CD4-positive, alpha-beta T cell treated with Interleukin-2 at 100 ng/mL for 4 hours (primary cell): ENCODE measurements at regions not wholly inside any gene's neighbourhood (a gene's known extent, or its start where the extent isn't known, plus 50 kb on each side); places are given as distances from the start of the nearest gene placed in this dataset.
"Not testable (repeated sequence)": the region's sequence is repeated elsewhere in the genome, so short reads cannot be mapped to it uniquely, and the experiment has no call there.

ENCODE experiments used
- DNase-seq: peaks from one replicate; pipeline ENCODE4 v3.0.0-alpha.2; 2020; ENCODE audit warnings: low spot score

DNA sequence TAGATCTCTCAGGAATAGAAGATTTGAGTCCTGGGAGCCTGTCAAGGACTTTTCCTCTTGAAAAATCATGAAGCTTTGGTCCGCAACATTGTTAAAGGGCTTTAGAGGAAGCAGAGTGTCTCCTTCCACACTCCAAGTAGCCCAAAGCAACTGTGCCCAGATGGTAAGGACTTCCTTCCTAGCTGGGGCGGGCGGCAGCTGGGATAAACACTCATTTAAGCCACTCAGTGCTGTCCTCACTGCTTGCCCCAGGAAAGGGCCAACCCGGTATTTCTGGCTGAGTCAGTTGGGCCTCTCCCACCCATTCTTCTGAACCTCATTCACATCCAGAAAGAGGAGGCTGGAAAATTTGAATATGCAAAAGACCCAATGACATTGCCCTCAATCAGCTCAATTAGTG lies 144.3 kb downstream of the CHIC2 start:
- no peak for DNase-seq

DNA sequence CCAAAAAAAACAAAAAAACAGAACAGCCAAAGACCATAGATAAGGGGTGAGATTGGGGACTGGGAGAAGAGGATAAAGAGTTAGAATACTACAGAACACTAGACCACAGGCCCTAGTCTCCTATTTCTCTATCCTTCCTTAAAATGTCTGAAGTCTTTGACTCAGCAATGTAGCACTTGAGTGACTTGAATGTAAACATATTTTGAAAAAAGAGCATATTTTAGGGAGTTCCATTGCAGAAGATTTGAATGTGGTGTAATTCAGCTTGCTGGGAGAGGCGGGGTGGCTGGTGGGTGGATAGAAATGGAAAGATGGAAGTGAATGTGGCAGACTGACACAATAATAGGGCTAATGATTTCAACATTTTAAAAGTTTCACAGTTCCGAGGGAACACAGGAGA lies 144.9 kb downstream of the CHIC2 start:
- no peak for DNase-seq

DNA sequence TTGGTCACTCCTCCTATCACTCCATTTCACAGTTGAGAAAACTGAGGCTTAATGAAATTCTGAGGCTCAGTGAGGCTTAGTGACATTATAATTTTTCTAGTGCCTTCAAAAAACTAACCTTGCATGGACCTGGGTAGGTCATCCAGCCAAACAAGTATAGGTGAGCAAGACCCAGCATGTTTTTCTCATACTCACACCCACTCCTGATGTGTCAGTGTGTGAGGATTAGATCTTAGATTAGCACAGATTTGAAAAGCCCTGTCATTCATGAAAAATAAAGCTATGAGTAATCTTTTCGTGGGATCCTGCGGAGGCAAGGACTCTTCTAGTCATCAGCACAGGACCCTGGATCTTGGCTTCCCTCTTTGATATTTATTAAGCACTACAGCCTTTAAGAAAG lies 146.7 kb downstream of the CHIC2 start:
- DNase-seq: no peak

- DNase-seq: no peak
These were observed 147.9 kb downstream of the CHIC2 start for GRCh38 chr4:53916431-53916889.

GRCh38 chr4:53914313-53915016 lies 149.9 kb downstream of the CHIC2 start:
- no peak for DNase-seq

DNA sequence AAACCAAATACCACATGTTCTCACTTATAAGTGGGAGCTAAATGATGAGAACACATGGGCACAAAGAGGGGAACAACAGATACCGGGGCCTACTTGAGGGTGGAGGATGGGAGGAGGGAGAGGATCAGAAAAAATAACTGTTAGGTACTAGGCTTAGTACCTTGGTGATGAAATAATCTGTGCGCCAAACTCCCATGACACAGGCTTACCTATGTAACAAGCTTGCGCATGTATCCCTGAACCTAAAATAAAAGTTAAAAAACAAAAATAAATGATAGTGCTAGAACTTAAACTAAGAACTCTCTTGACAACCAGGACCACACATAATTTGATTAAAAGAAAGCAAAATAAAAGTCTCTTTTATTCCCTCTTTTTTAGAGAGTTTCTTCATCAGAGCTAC lies 150.6 kb downstream of the CHIC2 start:
- DNase-seq: no peak

DNA sequence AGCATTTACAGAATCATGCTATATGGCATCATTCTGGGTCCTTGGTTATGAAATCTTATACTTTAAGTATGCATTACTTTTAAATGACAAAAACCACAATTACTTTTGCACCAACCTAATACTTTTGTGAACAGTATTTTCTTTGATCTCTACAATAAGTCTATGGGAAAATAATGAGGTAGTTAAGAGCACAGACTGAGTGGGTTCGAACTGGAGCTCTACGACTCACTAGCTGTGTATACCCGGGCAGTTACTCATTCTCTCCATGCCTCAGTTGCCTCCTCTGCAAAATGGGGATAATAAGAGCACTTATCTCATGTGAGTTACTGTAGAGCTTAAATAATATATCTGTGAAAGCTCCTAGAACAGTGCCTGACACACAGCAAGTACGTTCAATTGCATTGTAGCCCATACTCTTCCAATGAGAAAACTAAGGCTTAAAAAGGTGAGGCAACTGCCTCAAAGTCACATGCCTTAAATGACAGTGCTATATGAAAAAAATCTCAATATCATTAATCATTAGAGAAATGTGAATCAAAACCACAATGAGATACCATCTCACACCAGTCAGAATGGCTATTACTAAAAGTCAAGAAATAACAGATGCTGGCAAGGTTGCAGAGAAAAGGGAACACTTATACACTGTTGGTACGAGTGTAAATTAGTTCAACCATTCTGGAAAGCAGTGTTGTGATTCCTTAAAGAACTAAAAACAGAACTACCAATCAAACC lies 151.5 kb downstream of the CHIC2 start:
- no peak for DNase-seq

DNA sequence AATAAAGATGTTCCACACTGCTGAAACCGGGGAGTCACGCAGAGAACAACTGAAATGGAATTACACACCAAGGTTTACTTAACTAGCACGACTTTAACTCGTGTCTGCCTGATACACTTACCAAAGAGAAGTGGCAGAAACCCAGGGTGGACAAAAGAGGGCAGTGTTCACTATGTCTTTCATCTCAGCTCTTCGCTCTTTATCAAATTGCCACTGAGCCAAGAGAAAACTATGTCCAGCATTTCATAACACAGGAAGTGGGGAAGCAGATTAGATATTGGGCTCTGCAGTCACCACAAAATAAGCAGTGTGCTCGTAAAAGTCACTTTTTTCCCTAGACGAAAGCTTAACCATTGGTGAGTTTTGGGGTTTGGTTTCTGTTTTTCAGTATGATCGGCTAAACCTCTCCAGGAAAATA lies 155.7 kb downstream of the CHIC2 start:
- DNase-seq: peak; percentile 18

- no peak for DNase-seq
These were observed 156.6 kb downstream of the CHIC2 start for GRCh38 chr4:53907772-53908171.

DNA sequence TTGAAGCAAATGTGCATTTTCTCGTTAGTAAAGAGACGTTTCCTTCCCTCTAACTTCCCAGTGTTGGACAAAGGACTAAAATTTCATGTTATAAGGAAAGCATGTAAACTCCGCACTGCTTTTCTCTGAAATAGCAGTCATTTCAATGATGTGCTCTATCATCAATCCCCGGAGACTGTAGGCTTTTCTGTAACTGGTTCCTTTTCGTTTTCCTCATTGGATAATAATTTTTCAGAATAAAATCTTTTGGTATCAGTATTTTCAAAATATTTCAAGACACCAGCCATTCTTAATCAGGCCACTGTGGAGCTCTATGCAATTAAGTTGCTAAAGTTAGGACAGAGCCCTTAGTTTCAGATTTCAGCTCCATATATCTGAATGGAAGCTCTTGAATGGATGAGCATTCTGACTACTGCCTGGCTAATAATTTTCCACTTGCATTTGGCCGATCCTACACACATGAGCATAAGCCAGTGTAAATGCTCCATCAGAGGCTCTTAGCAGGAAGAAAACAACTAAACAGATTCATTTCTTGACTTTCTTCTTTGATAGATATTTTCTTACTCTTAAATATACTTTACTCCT lies 157.7 kb downstream of the CHIC2 start:
- DNase-seq: no peak

- no peak for DNase-seq
These were observed 158.4 kb downstream of the CHIC2 start for GRCh38 chr4:53905941-53906377.

DNA sequence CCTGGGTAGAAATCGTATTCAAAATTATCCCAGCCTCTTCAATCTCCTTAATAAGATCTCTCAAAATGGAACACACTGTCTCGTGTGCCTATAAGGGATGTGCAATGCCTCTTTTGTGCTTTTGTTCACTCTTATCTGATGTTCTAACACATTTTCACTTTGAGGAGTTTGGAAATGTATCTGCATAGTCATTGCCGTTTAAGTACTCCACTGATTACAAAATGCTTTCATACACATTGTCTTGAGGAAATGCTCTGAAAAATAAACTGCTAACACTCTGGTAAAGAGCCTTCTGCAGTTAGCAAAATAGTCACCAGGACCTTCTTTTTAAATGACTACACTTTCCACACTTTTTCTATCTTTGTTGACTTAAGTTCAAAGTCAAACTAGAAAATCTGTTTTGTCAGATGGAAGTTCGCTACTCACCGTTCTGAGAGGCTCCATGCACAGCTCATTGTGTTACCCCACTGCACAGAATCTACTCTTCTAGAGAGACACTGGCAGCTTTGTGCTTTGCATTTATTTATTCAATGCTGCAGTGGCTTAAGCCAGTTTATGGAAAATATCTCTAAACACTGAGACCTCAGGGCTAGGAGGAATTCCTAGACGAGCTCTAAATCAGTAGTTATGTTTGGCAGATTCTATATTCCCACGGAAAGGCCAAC lies 159.0 kb downstream of the CHIC2 start:
- no peak for DNase-seq

GRCh38 chr4:53902786-53903185 lies 161.6 kb downstream of the CHIC2 start:
- no peak for DNase-seq

DNA sequence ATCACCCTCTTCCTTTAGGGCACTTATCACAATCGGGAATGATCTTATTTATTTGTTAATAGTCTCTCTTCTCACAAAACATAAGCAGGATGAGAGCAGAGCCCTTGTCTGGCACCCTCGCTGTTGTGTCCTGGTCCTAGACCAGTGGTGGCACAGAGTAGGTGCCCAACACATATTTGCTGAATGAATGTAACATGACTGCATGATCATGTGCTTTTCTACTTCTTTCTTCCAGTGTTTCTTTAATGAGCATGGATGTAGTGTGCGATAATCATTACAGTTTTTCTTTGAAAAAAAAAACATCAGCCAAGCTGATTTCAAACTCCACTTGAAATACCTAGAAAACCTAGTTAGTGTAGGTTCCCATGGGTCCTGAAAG lies 164.1 kb downstream of the CHIC2 start:
- DNase-seq: no peak

- no peak for DNase-seq
These were observed 164.7 kb downstream of the CHIC2 start for GRCh38 chr4:53899586-53900270.

DNA sequence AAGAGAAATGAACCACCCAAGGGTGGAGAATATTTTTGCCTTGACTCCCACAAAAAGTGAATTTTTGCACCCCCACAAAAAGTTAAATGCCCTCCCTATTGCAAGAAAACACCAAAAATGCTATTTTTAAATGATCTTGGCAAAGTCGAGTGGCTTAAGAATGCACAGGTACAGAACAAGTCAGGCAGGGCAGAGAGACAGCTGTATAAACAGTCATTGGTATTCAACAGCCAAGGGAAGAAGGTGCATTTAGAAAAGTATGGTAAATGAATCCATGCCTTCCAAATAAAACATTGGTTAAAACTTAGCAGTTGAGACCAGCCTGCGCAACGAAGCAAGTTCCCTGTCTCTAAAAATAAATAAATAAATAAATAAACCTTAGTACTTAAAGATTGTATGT lies 169.3 kb downstream of the CHIC2 start:
- DNase-seq: no peak

- no peak for DNase-seq
These were observed 173.9 kb downstream of the CHIC2 start for GRCh38 chr4:53890461-53890860.

GRCh38 chr4:53889326-53890055 lies 174.9 kb downstream of the CHIC2 start:
- DNase-seq: no peak

DNA sequence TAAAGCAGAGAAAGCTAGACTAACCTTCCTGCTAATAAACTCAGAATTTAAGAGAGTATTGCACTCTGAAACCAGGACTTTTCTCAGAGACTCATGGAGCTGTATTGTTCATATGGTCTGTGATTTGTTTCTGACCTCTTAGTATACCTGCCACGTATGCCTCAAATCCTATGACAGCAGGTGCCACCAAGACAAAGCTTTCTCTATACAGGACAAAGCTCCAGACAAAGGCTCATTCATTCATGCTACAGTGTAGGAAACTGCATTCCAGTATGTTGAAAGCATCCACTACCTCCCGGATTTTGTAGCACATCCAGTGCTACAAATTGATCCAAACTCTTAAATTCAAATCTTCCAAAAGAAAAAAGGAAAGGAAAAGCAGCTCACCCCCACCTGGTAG lies 178.3 kb downstream of the CHIC2 start:
- DNase-seq: no peak

GRCh38 chr4:53885668-53886067 lies 178.7 kb downstream of the CHIC2 start:
- DNase-seq: no peak

GRCh38 chr4:53877096-53877495 lies 187.3 kb downstream of the CHIC2 start:
- DNase-seq: not testable (repeated sequence)
